AG20443 (cell line): ENCODE measurements at regions not wholly inside any gene's neighbourhood (a gene's known extent, or its start where the extent isn't known, plus 50 kb on each side); places are given as distances from the start of the nearest gene placed in this dataset.
"Not testable (repeated sequence)": the region's sequence is repeated elsewhere in the genome, so short reads cannot be mapped to it uniquely, and the experiment has no call there.

Experiments used
- DNase-seq: peaks from one replicate; pipeline ENCODE4 v3.0.0; 2012; ENCODE audit warnings: low spot score, mixed read lengths

GRCh38 chr3:99315896-99316295 is 322.5 kb upstream of the COL8A1 start:
- DNase-seq, result no peak

GRCh38 chr3:99313485-99313884 is 324.9 kb upstream of the COL8A1 start:
- no peak for DNase-seq

- DNase-seq, result no peak
These were observed 339.7 kb upstream of the COL8A1 start for GRCh38 chr3:99298661-99299060.

GRCh38 chr3:99295836-99296235 is 342.6 kb upstream of the COL8A1 start:
- DNase-seq, result no peak

GRCh38 chr3:99294092-99294491 is 344.3 kb upstream of the COL8A1 start:
- DNase-seq, result not testable (repeated sequence)

GRCh38 chr3:99287876-99288275 is 350.5 kb upstream of the COL8A1 start:
- no peak for DNase-seq

GRCh38 chr3:99286266-99286845 is 352.0 kb upstream of the COL8A1 start:
- DNase-seq, result no peak

GRCh38 chr3:99269606-99270351 is 368.3 kb upstream of the DCBLD2 start:
- DNase-seq, result peak; percentile 82

- no peak for DNase-seq
These were observed 355.3 kb upstream of the DCBLD2 start for GRCh38 chr3:99256788-99257187.

- DNase-seq, result no peak
These were observed 352.5 kb upstream of the DCBLD2 start for GRCh38 chr3:99253963-99254355.

- no peak for DNase-seq
These were observed 349.4 kb upstream of the DCBLD2 start for GRCh38 chr3:99250821-99251355.

GRCh38 chr3:99250272-99250671 is 348.8 kb upstream of the DCBLD2 start:
- DNase-seq, result no peak

- no peak for DNase-seq
These were observed 348.1 kb upstream of the DCBLD2 start for GRCh38 chr3:99249627-99250026.

- DNase-seq, result no peak
These were observed 347.4 kb upstream of the DCBLD2 start for GRCh38 chr3:99248913-99249312.

GRCh38 chr3:99248130-99248529 is 346.6 kb upstream of the DCBLD2 start:
- no peak for DNase-seq

- DNase-seq, result no peak
These were observed 344.6 kb upstream of the DCBLD2 start for GRCh38 chr3:99246010-99246654.

GRCh38 chr3:99242271-99242670 is 340.8 kb upstream of the DCBLD2 start:
- peak; percentile 19 for DNase-seq

GRCh38 chr3:99240700-99241099 is 339.2 kb upstream of the DCBLD2 start:
- peak; percentile 30 for DNase-seq

- no peak for DNase-seq
These were observed 335.1 kb upstream of the DCBLD2 start for GRCh38 chr3:99236576-99236975.

GRCh38 chr3:99232696-99233095 is 331.2 kb upstream of the DCBLD2 start:
- no peak for DNase-seq

- DNase-seq, result no peak
These were observed 317.0 kb upstream of the DCBLD2 start for GRCh38 chr3:99218468-99218867.

- no peak for DNase-seq
These were observed 311.5 kb upstream of the DCBLD2 start for GRCh38 chr3:99212969-99213368.

- DNase-seq, result no peak
These were observed 309.8 kb upstream of the DCBLD2 start for GRCh38 chr3:99211309-99211708.
